NCI-H524 (cell line): ENCODE measurements at regions not wholly inside any gene's neighbourhood (a gene's known extent, or its start where the extent isn't known, plus 50 kb on each side); places are given as distances from the start of the nearest gene placed in this dataset.
"Not testable (repeated sequence)": the region's sequence is repeated elsewhere in the genome, so short reads cannot be mapped to it uniquely, and the experiment has no call there.

Experiments used
- DNase-seq, 2 experiments: peaks; one replicate each; lab custom pipeline; 2025; lab: John Stamatoyannopoulos, UW

DNA sequence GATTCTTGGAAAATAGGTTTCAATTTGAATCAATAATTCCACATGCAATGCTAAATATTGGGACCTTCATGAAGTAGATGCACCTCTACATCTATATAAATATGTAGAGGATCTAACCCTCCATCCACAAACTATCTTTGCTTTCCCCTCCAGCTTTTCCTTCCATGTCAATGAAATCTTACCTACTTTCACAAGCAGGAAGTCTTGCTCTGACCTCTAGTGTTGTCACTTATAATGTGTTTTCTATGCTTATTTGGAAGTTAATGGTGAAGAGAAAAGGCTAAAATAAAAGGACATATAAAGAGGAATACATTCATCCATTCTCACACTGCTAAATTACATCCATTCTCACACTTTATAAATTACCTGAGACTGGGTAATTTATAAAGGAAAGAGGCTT is 472.7 kb upstream of the DIAPH2 start:
- DNase-seq: no peak

DNA sequence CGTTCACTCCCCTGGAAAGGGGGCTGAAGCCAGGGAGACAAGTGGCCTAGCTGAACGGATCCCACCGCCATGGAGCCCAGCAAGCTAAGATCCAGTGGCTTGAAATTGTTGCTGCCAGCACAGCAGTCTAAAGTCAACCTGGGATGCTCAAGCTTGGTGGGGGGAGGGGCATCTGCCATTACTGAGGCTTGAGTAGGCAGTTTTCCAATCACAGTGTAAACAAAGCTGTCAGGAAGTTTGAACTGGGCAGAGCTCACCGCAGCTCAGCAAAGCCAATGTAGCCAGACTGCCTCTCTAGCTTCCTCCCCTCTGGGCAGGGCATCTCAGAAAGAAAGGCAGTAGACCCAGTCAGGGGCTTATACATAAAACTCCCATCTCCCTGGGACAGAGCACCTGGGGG is 470.0 kb upstream of the DIAPH2 start:
- not testable (repeated sequence) for DNase-seq

DNA sequence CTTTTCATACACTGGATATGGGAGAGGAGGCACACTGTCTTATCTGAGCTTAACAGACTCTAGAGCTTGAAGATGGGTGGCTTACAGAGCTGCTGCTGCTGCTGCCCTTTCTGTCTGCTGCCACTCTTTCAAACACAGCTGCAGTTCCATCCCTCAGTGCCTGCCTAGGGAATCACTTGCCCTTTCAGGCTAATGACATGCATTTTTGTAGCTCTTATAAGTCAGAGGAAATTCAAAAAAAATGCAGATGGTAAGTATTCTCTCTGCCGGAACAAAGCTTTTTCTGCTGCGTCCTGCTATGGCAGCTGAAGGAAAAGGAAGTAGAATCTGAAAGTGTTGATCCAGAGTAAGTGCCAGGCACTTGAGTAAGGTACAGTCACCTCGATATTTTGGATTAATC is 460.4 kb upstream of the DIAPH2 start:
- no peak for DNase-seq

DNA sequence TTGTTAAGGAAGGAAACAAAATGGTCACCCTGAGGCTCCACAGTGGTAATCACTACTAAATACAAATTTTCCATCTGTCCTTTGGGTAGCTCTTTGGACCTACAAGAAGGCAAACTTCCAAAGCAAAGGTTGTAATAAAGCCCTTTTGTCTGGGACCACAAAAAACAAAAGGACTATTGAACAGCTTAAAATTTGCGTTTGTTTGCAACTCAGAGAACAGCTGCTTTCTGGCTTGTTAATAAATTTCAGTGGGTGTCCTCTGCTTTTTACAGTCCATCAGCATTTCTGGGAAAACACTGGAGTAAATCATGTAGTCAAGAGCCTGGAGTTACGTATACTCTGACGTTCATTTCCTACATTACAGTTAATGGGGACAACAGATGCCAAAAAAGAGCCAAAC is 439.7 kb upstream of the DIAPH2 start:
- no peak for DNase-seq

DNA sequence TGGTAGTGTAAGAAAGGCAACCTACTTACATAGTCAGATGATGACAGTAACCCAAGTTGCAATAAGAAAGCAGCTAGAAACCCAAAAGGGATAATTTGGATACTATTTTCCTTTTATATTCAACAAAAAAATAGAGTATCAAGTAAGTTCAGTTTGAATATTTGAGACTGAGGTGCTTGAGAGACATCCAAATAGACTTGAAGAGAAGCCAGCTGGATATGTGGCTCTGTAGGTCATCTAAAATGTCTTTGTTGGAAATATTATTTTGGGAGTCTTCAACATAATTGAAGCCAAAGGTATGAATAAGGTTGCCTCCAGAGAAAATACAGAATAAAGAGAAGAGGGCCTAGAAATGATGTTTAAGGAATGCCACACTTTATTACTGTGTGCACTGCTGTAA is 438.2 kb upstream of the DIAPH2 start:
- DNase-seq: no peak
